A549 (cell line): ENCODE measurements at regions not wholly inside any gene's neighbourhood (a gene's known extent, or its start where the extent isn't known, plus 50 kb on each side); places are given as distances from the start of the nearest gene placed in this dataset.

Experiments
- ATAC-seq, 2 experiments: fragments of 200-7000 bp in 1 of 2; fragments of >200 bp in 1 of 2; cut with Nextera tagmentation in 1 of 2; cut with Tn5 transposase in 1 of 2; 3 replicates each; pipeline versions ENCODE4 v1.8.0 to v1.9.1; 2018 to 2020; ENCODE audit warnings: mild to moderate bottlenecking in 1 of 2, moderate library complexity in 1 of 2
- CTCF ChIA-PET: fragments of 300-600 bp; sonication (Branson Sonifier 250); formaldehyde crosslinking; extraction: SDS; loops from one replicate; lab custom pipeline; 2021; ENCODE audit warnings: antibody characterized with exemption, inconsistent platforms; lab: Yijun Ruan, JAX
- POLR2A ChIA-PET: fragments of 350-600 bp; formaldehyde crosslinking; extraction: SDS; loops from one replicate; lab custom pipeline; 2021; ENCODE audit warnings: antibody characterized with exemption, inconsistent platforms; lab: Yijun Ruan, JAX
- DNase-seq, 2 experiments: peaks; one replicate each; pipeline versions ENCODE4 v3.0.0 to v3.0.0-alpha.2; 2011 to 2016; ENCODE audit warnings: low read depth in 1 of 2, low spot score in 1 of 2
- FAIRE-seq: peaks from 2 replicates; lab custom pipeline; 2011; peaks lifted over from hg19 to GRCh38; lab: Jason Lieb, UNC
- H3K27ac ChIP-seq, 2 experiments: fragments of >200 bp; sonication (Bioruptor Twin); formaldehyde crosslinking; 3 replicates each; pipeline ENCODE4 v1.5.1; 2016 to 2017
- H3K4me1 ChIP-seq: fragments of >200 bp; sonication (Bioruptor Twin); formaldehyde crosslinking; 3 replicates; pipeline ENCODE4 v1.6.1; 2016
- H3K4me2 ChIP-seq: fragments of >200 bp; sonication (Bioruptor Twin); formaldehyde crosslinking; 3 replicates; pipeline ENCODE4 v1.6.1; 2016
- H3K4me3 ChIP-seq: fragments of >200 bp; sonication (Bioruptor Twin); formaldehyde crosslinking; 3 replicates; pipeline ENCODE4 v1.5.1; 2016
- H3K9me3 ChIP-seq: fragments of >200 bp; sonication (Bioruptor Twin); formaldehyde crosslinking; 3 replicates; pipeline ENCODE4 v1.6.1; 2016
- ATOH8 ChIP-seq: fragments of 250-450 bp; sonication (Bioruptor Pico); IDR thresholded peaks from 2 replicates; pipeline ENCODE4 v1.5.0; 2020; ENCODE audit warnings: low read depth, mild to moderate bottlenecking, moderate library complexity
- BCL3 ChIP-seq: fragments of >200 bp; sonication (Bioruptor Twin); formaldehyde crosslinking; IDR thresholded peaks from 3 replicates; pipeline ENCODE4 v1.6.1; 2016
- CHD4 ChIP-seq: fragments of 200-600 bp; sonication (generic); IDR thresholded peaks from 2 replicates; pipeline ENCODE4 v1.6.1; 2016; ENCODE audit warnings: antibody characterized with exemption, mild to moderate bottlenecking, borderline replicate concordance
- E2F6 ChIP-seq: IDR thresholded peaks from 2 replicates; pipeline ENCODE4 v1.6.1; 2012; ENCODE audit warnings: low read depth, borderline replicate concordance
- EHF ChIP-seq: fragments of 250-450 bp; sonication (Bioruptor Pico); IDR thresholded peaks from 2 replicates; pipeline ENCODE4 v1.5.0; 2020; ENCODE audit warnings: mild to moderate bottlenecking
- EHMT2 ChIP-seq: fragments of 200-600 bp; sonication (generic); IDR thresholded peaks from 2 replicates; pipeline ENCODE4 v1.6.1; 2016; ENCODE audit warnings: antibody characterized with exemption, low read depth, mild to moderate bottlenecking, moderate library complexity
- EP300 ChIP-seq, 2 experiments: fragments of >200 bp; sonication (Bioruptor Twin); formaldehyde crosslinking; IDR thresholded peaks; 2 replicates in 1 of 2; 3 replicates in 1 of 2; pipeline ENCODE4 v1.6.1; 2016 to 2017
- FOSB ChIP-seq: fragments of 250-450 bp; sonication (Bioruptor Pico); IDR thresholded peaks from 2 replicates; pipeline ENCODE4 v1.5.0; 2020; ENCODE audit warnings: mild to moderate bottlenecking, moderate library complexity
- FOXS1 ChIP-seq: fragments of 250-450 bp; sonication (Bioruptor Pico); IDR thresholded peaks from 2 replicates; pipeline ENCODE4 v1.5.0; 2020; ENCODE audit warnings: mild to moderate bottlenecking, moderate library complexity
- GATA3 ChIP-seq: IDR thresholded peaks from 2 replicates; pipeline ENCODE4 v1.6.1; 2012; ENCODE audit warnings: borderline replicate concordance
- HES2 ChIP-seq: fragments of >200 bp; sonication (Bioruptor Twin); formaldehyde crosslinking; IDR thresholded peaks from 2 replicates; pipeline ENCODE4 v1.6.1; 2016
- HOXB13 ChIP-seq: fragments of 250-450 bp; sonication (Bioruptor Pico); IDR thresholded peaks from 2 replicates; pipeline ENCODE4 v1.5.0; 2020; ENCODE audit warnings: low read depth, mild to moderate bottlenecking, moderate library complexity
- KDM5A ChIP-seq: fragments of 200-600 bp; sonication (generic); IDR thresholded peaks from 2 replicates; pipeline ENCODE4 v1.6.1; 2016; ENCODE audit warnings: antibody characterized with exemption, mild to moderate bottlenecking
- MAX ChIP-seq: IDR thresholded peaks from 2 replicates; pipeline ENCODE4 v1.6.1; 2012
- MYC ChIP-seq: IDR thresholded peaks from 2 replicates; pipeline ENCODE4 v1.6.1; 2012; ENCODE audit warnings: mild to moderate bottlenecking, inconsistent platforms, low read length, improper control_type of control experiment, borderline replicate concordance
- NR3C1 ChIP-seq: fragments of >200 bp; sonication (Bioruptor Twin); formaldehyde crosslinking; IDR thresholded peaks from 3 replicates; pipeline ENCODE4 v1.6.1; 2017
- POLR2A ChIP-seq: IDR thresholded peaks from 2 replicates; pipeline ENCODE4 v1.6.1; 2012; ENCODE audit warnings: mild to moderate bottlenecking, low read length
- POLR2AphosphoS2 ChIP-seq: conservative IDR thresholded peaks from 2 replicates; pipeline ENCODE4 v1.6.1; 2012; ENCODE audit warnings: low read length, improper control_type of control experiment, inconsistent platforms
- RCOR1 ChIP-seq: fragments of 150-350 bp; IDR thresholded peaks from 2 replicates; pipeline ENCODE4 v1.6.1; 2014; ENCODE audit warnings: antibody characterized with exemption, low read length, low read depth
- ZC3H11A ChIP-seq: fragments of 450-650 bp; IDR thresholded peaks from 2 replicates; pipeline ENCODE4 v1.6.1; 2014; ENCODE audit warnings: antibody characterized with exemption, mild to moderate bottlenecking
- WGBS: methylation state at CpG from one replicate; pipeline ENCODE4 v1.1.6; 2017; ENCODE audit errors: missing lambda C conversion rate; 5-methylcytosine and 5-hydroxymethylcytosine counted together
- TF ChIP-seq, protein P1 (sequence below): fragments of 150-350 bp; IDR thresholded peaks from 2 replicates; pipeline ENCODE4 v1.6.1; 2014; ENCODE audit warnings: low read depth, mild to moderate bottlenecking, low read length

DNA sequence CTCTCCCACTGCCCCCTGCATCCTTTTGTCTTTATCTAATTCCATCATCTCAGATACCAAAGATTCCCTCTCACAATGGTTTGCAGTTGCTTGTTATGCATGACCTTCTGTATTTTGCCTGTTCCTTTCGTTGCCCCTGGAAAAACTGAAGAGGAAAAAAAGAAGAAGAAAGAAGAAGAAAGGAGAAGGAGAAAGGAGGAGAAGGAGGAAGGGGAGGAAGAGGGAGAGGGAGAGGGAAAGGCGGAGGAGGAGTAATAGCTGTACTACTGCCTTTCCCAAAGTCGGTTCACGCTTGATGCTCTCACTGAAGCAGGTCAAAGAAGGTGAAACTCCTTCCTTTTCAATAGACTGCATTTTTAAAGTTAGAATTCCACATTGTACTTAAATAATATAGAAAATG is 513.8 kb downstream of the PTPRC start:
- Histone ChIP-seq H3K4me3 (no peak overlapping the region), H3K9me3 (no peaks in the 10 kb centered on the region), H3K27ac (no peak overlapping the region), H3K4me1 (no peaks in the 10 kb centered on the region), H3K4me2 (no peak overlapping the region)
- no peak for ATAC-seq
- no peak for DNase-seq
- CTCF ChIA-PET = no interaction called here
- no peak for FAIRE-seq
- TF ChIP-seq ATOH8 (no peak), POLR2A (no peak), HOXB13 (CRISPR knock-in tag) (no peak), RCOR1 (no peak), HES2 (no peak), EP300 (IDR thresholded peaks at IDR 0.05) (no peak), NR3C1 (no peak), FOSB (no peak), KDM5A (no peak), BCL3 (no peak), ZC3H11A (no peak), MYC (no peak), EHF (CRISPR knock-in tag) (no peak), EHMT2 (no peak), MAX (no peak), POLR2AphosphoS2 (no peak)
- TF ChIP-seq, protein P1, sequence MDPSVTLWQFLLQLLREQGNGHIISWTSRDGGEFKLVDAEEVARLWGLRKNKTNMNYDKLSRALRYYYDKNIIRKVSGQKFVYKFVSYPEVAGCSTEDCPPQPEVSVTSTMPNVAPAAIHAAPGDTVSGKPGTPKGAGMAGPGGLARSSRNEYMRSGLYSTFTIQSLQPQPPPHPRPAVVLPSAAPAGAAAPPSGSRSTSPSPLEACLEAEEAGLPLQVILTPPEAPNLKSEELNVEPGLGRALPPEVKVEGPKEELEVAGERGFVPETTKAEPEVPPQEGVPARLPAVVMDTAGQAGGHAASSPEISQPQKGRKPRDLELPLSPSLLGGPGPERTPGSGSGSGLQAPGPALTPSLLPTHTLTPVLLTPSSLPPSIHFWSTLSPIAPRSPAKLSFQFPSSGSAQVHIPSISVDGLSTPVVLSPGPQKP = no peak
- 43% methylated on average over 4 of the region's 4 CpGs for WGBS
- POLR2A ChIA-PET = no interaction called here

GRCh38 chr1:199155166-199156019 is 516.6 kb downstream of the PTPRC start:
- CTCF ChIA-PET = no interaction called here
- H3K4me1 ChIP-seq = no peaks in the 10 kb centered on the region
- 23% methylated on average over 3 of the region's 3 CpGs for WGBS
- no peaks in the 10 kb centered on the region for H3K9me3 ChIP-seq
- ATAC-seq (no peak), FAIRE-seq (no peak), DNase-seq (no peak)
- TF ChIP-seq E2F6 = no peak
- TF ChIP-seq, protein P1 = no peak
- no peak for TF ChIP-seq GATA3
- TF ChIP-seq CHD4 = no peak
- TF ChIP-seq MYC = no peak
- TF ChIP-seq HOXB13 (CRISPR knock-in tag) = no peak
- no peak for TF ChIP-seq FOXS1 (CRISPR knock-in tag)
- POLR2A ChIA-PET = no interaction called here
- no peak overlapping the region for H3K27ac ChIP-seq
- H3K4me3 ChIP-seq = no peak overlapping the region
- no peak overlapping the region for H3K4me2 ChIP-seq
